PC-9 (cell line): ENCODE measurements at regions not wholly inside any gene's neighbourhood (a gene's known extent, or its start where the extent isn't known, plus 50 kb on each side); places are given as distances from the start of the nearest gene placed in this dataset.

Experiments
- CTCF ChIP-seq: fragments of 200-600 bp; sonication (generic); conservative IDR thresholded peaks from 2 replicates; pipeline ENCODE4 v1.6.1; 2017; ENCODE audit warnings: mixed run types, antibody characterized with exemption, mild to moderate bottlenecking, moderate library complexity
- EZH2 ChIP-seq: fragments of 200-600 bp; sonication (generic); IDR thresholded peaks from 2 replicates; pipeline ENCODE4 v1.8.0; 2017; ENCODE audit warnings: antibody characterized with exemption, low read depth

- TF ChIP-seq CTCF (no peak), EZH2 (no peak)
Measured at GRCh38 chr4:119865789-119866188, 200.9 kb downstream of the MAD2L1 start.
